Spleen (tissue), 11 donors: ENCODE measurements at regions not wholly inside any gene's neighbourhood (a gene's known extent, or its start where the extent isn't known, plus 50 kb on each side); places are given as distances from the start of the nearest gene placed in this dataset.
"Not testable (repeated sequence)": the region's sequence is repeated elsewhere in the genome, so short reads cannot be mapped to it uniquely, and the experiment has no call there.

Experiments
- DNase-seq: peaks from one replicate; pipeline ENCODE4 v3.0.0-alpha.2; 2020
- H3K27ac ChIP-seq, 8 donors: fragments of 200-600 bp; sonication (generic) in 7 of 8; 1 replicate in 4 of 8; 2 replicates in 4 of 8; pipeline versions ENCODE4 v1.5.0 to v1.8.0; 2016 to 2021; ENCODE audit warnings: inconsistent platforms in 4 of 8, mild to moderate bottlenecking in 4 of 8, moderate library complexity in 1 of 8
- H3K27me3 ChIP-seq, 7 donors: fragments of 200-600 bp; sonication (generic) in 6 of 7; replicated peaks in 1 of 7; 1 replicate in 4 of 7; 2 replicates in 3 of 7; pipeline versions ENCODE4 v1.5.0 to v1.8.0; 2016 to 2021; ENCODE audit warnings: inconsistent platforms in 3 of 7, mild to moderate bottlenecking in 1 of 7
- H3K36me3 ChIP-seq, 6 donors: fragments of 200-600 bp; sonication (generic) in 5 of 6; 1 replicate in 4 of 6; 2 replicates in 2 of 6; pipeline versions ENCODE4 v1.5.0 to v1.8.0; 2016 to 2021; ENCODE audit warnings: inconsistent platforms in 2 of 6
- H3K4me1 ChIP-seq, 6 donors: fragments of 200-600 bp; sonication (generic) in 5 of 6; 1 replicate in 3 of 6; 2 replicates in 3 of 6; pipeline versions ENCODE4 v1.5.0 to v1.8.0; 2016 to 2021; ENCODE audit warnings: inconsistent platforms in 3 of 6
- H3K4me3 ChIP-seq, 8 donors: fragments of 200-600 bp; sonication (generic) in 7 of 8; 1 replicate in 4 of 8; 2 replicates in 4 of 8; pipeline versions ENCODE4 v1.5.0 to v1.8.0; 2016 to 2021; ENCODE audit warnings: inconsistent platforms in 4 of 8, mild to moderate bottlenecking in 4 of 8, moderate library complexity in 2 of 8
- H3K9me3 ChIP-seq, 8 donors: fragments of 200-600 bp; sonication (generic) in 7 of 8; 1 replicate in 4 of 8; 2 replicates in 4 of 8; pipeline versions ENCODE4 v1.5.0 to v1.8.0; 2016 to 2021; ENCODE audit warnings: inconsistent platforms in 4 of 8
- CTCF ChIP-seq, 11 experiments: fragments of 200-600 bp in 7 of 11; fragments of 450-650 bp in 4 of 11; sonication (generic) in 4 of 11; IDR thresholded peaks in 8 of 11; conservative IDR thresholded peaks in 3 of 11; 1 replicate in 7 of 11; 2 replicates in 4 of 11; pipeline versions ENCODE4 v1.4.0 to v1.8.0; 2016 to 2021; ENCODE audit warnings: antibody characterized with exemption in 11 of 11, inconsistent platforms in 4 of 11, mild to moderate bottlenecking in 1 of 11
- POLR2A ChIP-seq, 3 donors: fragments of 450-650 bp; IDR thresholded peaks; one replicate each; pipeline ENCODE4 v1.5.1; 2017; ENCODE audit warnings: antibody characterized with exemption in 3 of 3, mild to moderate bottlenecking in 1 of 3
- POLR2AphosphoS5 ChIP-seq, 3 donors: sonication (generic); formaldehyde crosslinking; IDR thresholded peaks; one replicate each; pipeline ENCODE4 v1.5.1; 2017; ENCODE audit warnings: antibody characterized with exemption in 3 of 3
- WGBS, 5 donors: extraction: QIAGEN DNeasy Blood & Tissue Kit in 3 of 5; methylation state at CpG; one replicate each; pipeline versions ENCODE4 v1.1.5 to v1.1.7; 2013 to 2018; 5-methylcytosine and 5-hydroxymethylcytosine counted together
- intact Hi-C: fragments of 100-400 bp; cut with DNase I; formaldehyde crosslinking; loops from one replicate; pipeline ENCODE4 v1.15.0; 2023; ENCODE audit warnings: low total_unique reads
- donor health status: healthy with polysubstance abuse.
- donor health status: DM: no; HTN: no; CAD: no; lungs with moderate emphysema.
- donor health status: DM: no; HTN: no; CAD: no.
- donor health status: Bipolar disorder and iron deficiency.
- donor health status: healthy.
- donor health status: DM: no; HTN: no; CAD: no.
- donor health status: DM: yes; HTN: yes; CAD: no.

- Histone ChIP-seq H3K36me3 (no peaks in the 10 kb centered on the region), H3K27ac (no peak overlapping the region), H3K9me3 (peaks cover 0 to 2% (median 0%) of the 10 kb centered on the region in 8 donors), H3K4me3 (no peak overlapping the region), H3K27me3 (peaks cover 0 to 9% (median 0%) of the 10 kb centered on the region in 7 donors), H3K4me1 (no peaks in the 10 kb centered on the region)
- WGBS, 5 donors: 95 to 100% (median 96%) methylated on average over 1 of the region's 1 CpG
- no peak for DNase-seq
- TF ChIP-seq POLR2AphosphoS5 (IDR thresholded peaks at IDR 0.05) (no peak), CTCF (IDR thresholded peaks at IDR 0.05 in 8 of 11, conservative IDR thresholded peaks at IDR 0.05 in 3 of 11) (no peak), POLR2A (IDR thresholded peaks at IDR 0.05) (no peak)
- intact Hi-C loops: no loop called here
Observed at GRCh38 chr9:79432485-79432884, 139.3 kb upstream of the TLE4 start.

- TF ChIP-seq POLR2A (IDR thresholded peaks at IDR 0.05) (no peak), CTCF (IDR thresholded peaks at IDR 0.05 in 8 of 11, conservative IDR thresholded peaks at IDR 0.05 in 3 of 11) (no peak), POLR2AphosphoS5 (IDR thresholded peaks at IDR 0.05) (no peak)
- no peaks in the 10 kb centered on the region for H3K36me3 ChIP-seq
- H3K27me3 ChIP-seq: peaks cover 0 to 21% (median 0%) of the 10 kb centered on the region in 7 donors
- no peaks in the 10 kb centered on the region for H3K4me1 ChIP-seq
- H3K9me3 ChIP-seq: no peaks in the 10 kb centered on the region
- no peak for DNase-seq
- H3K4me3 ChIP-seq: no peak overlapping the region
- intact Hi-C loops: no loop called here
- H3K27ac ChIP-seq: no peak overlapping the region
Observed at GRCh38 chr9:79433703-79434102, 138.1 kb upstream of the TLE4 start.

- H3K36me3 ChIP-seq, H3K9me3 ChIP-seq, intact Hi-C loops, H3K4me3 ChIP-seq, H3K4me1 ChIP-seq, H3K27ac ChIP-seq, DNase-seq: not testable (repeated sequence)
- H3K27me3 ChIP-seq: peaks cover 0 to 28% (median 0%) of the 10 kb centered on the region in 7 donors
- WGBS, 5 donors: 21 to 42% (median 31%) methylated on average over 18 to 19 of the region's 19 CpGs
Observed at GRCh38 chr9:79439221-79439620, 132.5 kb upstream of the TLE4 start.

GRCh38 chr9:79446523-79447307 lies 125.0 kb upstream of the TLE4 start:
- Histone ChIP-seq H3K4me3 (no peak overlapping the region), H3K4me1 (no peaks in the 10 kb centered on the region), H3K36me3 (no peaks in the 10 kb centered on the region), H3K9me3 (peaks cover 0 to 4% (median under 1%) of the 10 kb centered on the region in 8 donors), H3K27ac (no peak overlapping the region), H3K27me3 (no peaks in the 10 kb centered on the region)
- no peak for DNase-seq
- TF ChIP-seq POLR2AphosphoS5 (IDR thresholded peaks at IDR 0.05): no peak
- no peak for TF ChIP-seq CTCF (IDR thresholded peaks at IDR 0.05 in 8 of 11, conservative IDR thresholded peaks at IDR 0.05 in 3 of 11)
- no peak for TF ChIP-seq POLR2A (IDR thresholded peaks at IDR 0.05)
- WGBS, 5 donors: 49 to 53% (median 52%) methylated on average over 4 of the region's 4 CpGs
- intact Hi-C loops: no loop called here
